Tibial nerve (tissue), 4 donors: ENCODE measurements at regions not wholly inside any gene's neighbourhood (a gene's known extent, or its start where the extent isn't known, plus 50 kb on each side); places are given as distances from the start of the nearest gene placed in this dataset.

ENCODE experiments used
- EP300 ChIP-seq, 2 donors: sonication (generic); formaldehyde crosslinking; IDR thresholded peaks; one replicate each; pipeline ENCODE4 v1.6.1; 2017; ENCODE audit warnings: antibody characterized with exemption in 2 of 2, mild to moderate bottlenecking in 1 of 2
- POLR2A ChIP-seq, 2 donors: fragments of 450-650 bp; IDR thresholded peaks; one replicate each; pipeline ENCODE4 v1.6.1; 2017; ENCODE audit warnings: antibody characterized with exemption in 2 of 2, mild to moderate bottlenecking in 2 of 2, moderate library complexity in 2 of 2
- TF ChIP-seq, protein P1 (sequence below), 5 experiments: fragments of 200-600 bp in 3 of 5; fragments of 450-650 bp in 2 of 5; sonication (generic) in 3 of 5; IDR thresholded peaks; one replicate each; pipeline ENCODE4 v1.5.1; 2016 to 2019; ENCODE audit warnings: antibody characterized with exemption in 5 of 5, mild to moderate bottlenecking in 3 of 5, moderate library complexity in 2 of 5

DNA sequence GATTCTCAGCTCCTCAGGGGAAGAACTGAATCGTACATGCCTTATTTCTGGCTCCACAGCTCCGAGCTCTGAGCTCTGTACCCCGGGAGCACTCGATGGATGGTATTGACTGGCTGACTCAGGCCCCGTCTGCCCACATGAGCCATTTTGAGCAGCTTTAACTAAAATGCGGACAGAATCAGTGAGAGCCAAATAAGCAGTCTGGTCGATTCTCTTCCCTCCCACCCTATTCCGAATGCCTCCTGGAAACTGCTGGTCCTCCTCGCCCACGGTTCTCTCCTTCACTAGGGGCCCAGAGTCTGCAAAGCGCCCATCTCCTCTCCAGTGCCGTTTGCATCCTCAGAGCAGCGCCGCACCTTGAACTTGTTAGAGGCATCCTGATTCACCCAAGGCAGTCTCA lies 125.9 kb upstream of the IRF2BP2 start:
- TF ChIP-seq POLR2A (IDR thresholded peaks at IDR 0.05) (no peak), EP300 (IDR thresholded peaks at IDR 0.05) (no peak)
- TF ChIP-seq, protein P1, sequence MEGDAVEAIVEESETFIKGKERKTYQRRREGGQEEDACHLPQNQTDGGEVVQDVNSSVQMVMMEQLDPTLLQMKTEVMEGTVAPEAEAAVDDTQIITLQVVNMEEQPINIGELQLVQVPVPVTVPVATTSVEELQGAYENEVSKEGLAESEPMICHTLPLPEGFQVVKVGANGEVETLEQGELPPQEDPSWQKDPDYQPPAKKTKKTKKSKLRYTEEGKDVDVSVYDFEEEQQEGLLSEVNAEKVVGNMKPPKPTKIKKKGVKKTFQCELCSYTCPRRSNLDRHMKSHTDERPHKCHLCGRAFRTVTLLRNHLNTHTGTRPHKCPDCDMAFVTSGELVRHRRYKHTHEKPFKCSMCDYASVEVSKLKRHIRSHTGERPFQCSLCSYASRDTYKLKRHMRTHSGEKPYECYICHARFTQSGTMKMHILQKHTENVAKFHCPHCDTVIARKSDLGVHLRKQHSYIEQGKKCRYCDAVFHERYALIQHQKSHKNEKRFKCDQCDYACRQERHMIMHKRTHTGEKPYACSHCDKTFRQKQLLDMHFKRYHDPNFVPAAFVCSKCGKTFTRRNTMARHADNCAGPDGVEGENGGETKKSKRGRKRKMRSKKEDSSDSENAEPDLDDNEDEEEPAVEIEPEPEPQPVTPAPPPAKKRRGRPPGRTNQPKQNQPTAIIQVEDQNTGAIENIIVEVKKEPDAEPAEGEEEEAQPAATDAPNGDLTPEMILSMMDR (IDR thresholded peaks at IDR 0.05) = no peak
